ENCODE measurements at regions not wholly inside any gene's neighbourhood (a gene's known extent, or its start where the extent isn't known, plus 50 kb on each side); places are given as distances from the start of the nearest gene placed in this dataset.
A peak's percentile ranks its signal among the peaks of the same experiment; 100 is the strongest.
"Not testable (repeated sequence)": the region's sequence is repeated elsewhere in the genome, so short reads cannot be mapped to it uniquely, and the experiment has no call there.

DNA sequence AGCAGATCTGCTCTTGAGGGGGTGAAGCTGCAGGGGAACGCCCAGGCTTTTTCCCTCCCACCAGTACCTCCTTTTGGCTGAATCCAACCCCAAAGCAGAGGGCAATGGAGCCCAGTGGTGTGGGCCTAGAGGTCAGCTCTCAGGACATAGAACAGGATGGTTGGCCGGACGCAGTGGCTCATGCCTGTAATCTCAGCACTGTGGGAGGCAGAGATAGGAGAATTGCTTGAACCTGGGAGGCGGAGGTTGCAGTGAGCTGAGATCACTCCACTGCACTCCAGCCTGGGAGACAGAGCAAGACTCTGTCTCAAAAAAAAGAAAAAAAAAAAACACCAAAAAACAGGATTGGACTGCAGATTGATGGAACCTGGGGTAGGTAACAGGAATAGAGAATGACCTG lies 73.3 kb upstream of the ADGRL1 start:
- H4K20me1 ChIP-seq (replicated peaks; ENCODE audit: control insufficient read depth, insufficient read depth, low read length); H3K36me3 ChIP-seq (ENCODE audit: control insufficient read depth, insufficient read depth, low read length); H3K4me2 ChIP-seq (ENCODE audit: insufficient read depth, low read length); H3K27ac ChIP-seq (ENCODE audit: extremely low read depth, low read depth, low read length); POLR2A ChIA-PET; H3K4me1 ChIP-seq (replicated peaks in 1 of 2; ENCODE audit: control insufficient read depth in 2 of 2, insufficient read depth in 2 of 2, low read length in 2 of 2); DNase-seq (ENCODE audit: extremely low read depth in 1 of 4, low spot score in 3 of 4); H3K79me2 ChIP-seq (ENCODE audit: control insufficient read depth, insufficient read depth, low read length); intact Hi-C loops (cut with micrococcal nuclease); H3K9me1 ChIP-seq (ENCODE audit: control insufficient read depth, insufficient read depth, low read length); H3K9me3 ChIP-seq (replicated peaks; ENCODE audit: control insufficient read depth, insufficient read depth, low read depth, low read length); H2AFZ ChIP-seq (ENCODE audit: low read depth, low read length); ATAC-seq; BruUV-seq (replicated peaks); in situ Hi-C loops (cut with MboI); H3K9ac ChIP-seq (ENCODE audit: insufficient read depth in 1 of 2, low read depth in 2 of 2, low read length in 2 of 2); H3K4me3 ChIP-seq; FAIRE-seq: not testable (repeated sequence)
- H3K27me3 ChIP-seq (ENCODE audit: control insufficient read depth in 2 of 2, insufficient read depth in 2 of 2, low read length in 2 of 2): peaks cover 0 to 11% of the 10 kb centered on the region in 2 experiments; a peak in 3 of 5 replicates
- CTCF ChIA-PET (ENCODE audit: low intra/inter-chr PET ratio): interaction anchor here (0.5 kb wide), 1 partner anchor 11 kb away, joined by 3 read pairs; no protein-coding TSS in a partner anchor
- WGBS (ENCODE audit: insufficient coverage, low coverage, missing lambda C conversion rate): 0% methylated on average over 4 of the region's 4 CpGs
- TF ChIP-seq RCOR1 (IDR thresholded peaks at IDR 0.05; ENCODE audit: borderline replicate concordance in 1 of 2, low read depth in 2 of 2, low read length in 2 of 2) (peak in 1 of 2 experiments; percentile 87; a peak in 2 of 4 replicates), CBFA2T3 (IDR thresholded peaks at IDR 0.05) (peak; percentile 71), KDM1A (IDR thresholded peaks at IDR 0.05) (peak; percentile 83 to 87), EGR1 (conservative IDR thresholded peaks at IDR 0.05) (0 out of 2 replicates have a peak, but pooled peaks have one; percentile 9), CBFA2T2 (conservative IDR thresholded peaks at IDR 0.05) (0 out of 2 replicates have a peak, but pooled peaks have one; percentile 18)

DNA sequence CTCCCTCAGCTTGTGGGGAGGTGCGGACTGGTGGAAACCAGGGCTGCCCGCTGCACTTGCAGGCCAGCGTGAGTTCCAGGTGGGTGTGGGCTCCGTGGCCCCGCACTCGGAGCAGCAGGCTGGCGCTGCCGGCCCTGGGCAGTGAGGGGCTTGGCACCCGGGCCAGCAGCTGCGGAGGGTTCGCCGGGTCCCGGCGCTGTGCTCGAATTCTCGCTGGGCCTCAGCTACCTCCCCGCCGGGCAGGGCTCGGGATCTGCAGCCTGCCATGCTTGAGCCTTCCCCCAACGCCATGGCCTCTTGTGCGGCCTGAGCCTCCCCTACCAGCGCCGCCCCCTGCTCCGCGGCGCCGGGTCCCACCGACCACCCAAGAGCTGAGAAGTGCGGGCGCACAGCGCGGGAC lies 71.6 kb upstream of the ADGRL1 start:
- WGBS (ENCODE audit: insufficient coverage, low coverage, missing lambda C conversion rate): 51% methylated on average over 27 of the region's 32 CpGs
- in situ Hi-C loops (cut with MboI): no loop called here
- H3K9me3 ChIP-seq (replicated peaks; ENCODE audit: control insufficient read depth, insufficient read depth, low read depth, low read length): peaks cover 4% of the 10 kb centered on the region; the same call in 1 of the 2 replicates
- ATAC-seq (no peak), DNase-seq (ENCODE audit: extremely low read depth in 1 of 4, low spot score in 3 of 4) (no peak), FAIRE-seq (no peak)
- H3K79me2 ChIP-seq (ENCODE audit: control insufficient read depth, insufficient read depth, low read length): no peaks in the 10 kb centered on the region
- ChIA-PET POLR2A (no interaction called here), CTCF (ENCODE audit: low intra/inter-chr PET ratio) (no interaction called here)
- no peaks in the 10 kb centered on the region for H3K36me3 ChIP-seq (ENCODE audit: control insufficient read depth, insufficient read depth, low read length)
- H3K27ac ChIP-seq (ENCODE audit: extremely low read depth, low read depth, low read length): no peak overlapping the region
- no peak overlapping the region for H2AFZ ChIP-seq (ENCODE audit: low read depth, low read length)
- no TSS peak for BruUV-seq (replicated peaks)
- peaks cover 0 to 12% of the 10 kb centered on the region in 2 experiments; a peak in 4 of 5 replicates for H3K27me3 ChIP-seq (ENCODE audit: control insufficient read depth in 2 of 2, insufficient read depth in 2 of 2, low read length in 2 of 2)
- H3K4me1 ChIP-seq (replicated peaks in 1 of 2; ENCODE audit: control insufficient read depth in 2 of 2, insufficient read depth in 2 of 2, low read length in 2 of 2): peaks cover 0 to 7% of the 10 kb centered on the region in 2 experiments; a peak in 2 of 5 replicates
- H3K4me2 ChIP-seq (ENCODE audit: insufficient read depth, low read length): no peak overlapping the region
- no peaks in the 10 kb centered on the region for H3K9me1 ChIP-seq (ENCODE audit: control insufficient read depth, insufficient read depth, low read length)
- no peak overlapping the region for H3K9ac ChIP-seq (ENCODE audit: insufficient read depth in 1 of 2, low read depth in 2 of 2, low read length in 2 of 2)
- H3K4me3 ChIP-seq: no peak overlapping the region
- no peaks in the 10 kb centered on the region for H4K20me1 ChIP-seq (replicated peaks; ENCODE audit: control insufficient read depth, insufficient read depth, low read length)
- intact Hi-C loops (cut with micrococcal nuclease): no loop called here
- no peak for TF ChIP-seq ZNF263 (CRISPR knock-in tag; IDR thresholded peaks at IDR 0.05; ENCODE audit: borderline replicate concordance)
- TF ChIP-seq RB1 (IDR thresholded peaks at IDR 0.05; ENCODE audit: low read depth): no peak
- TF ChIP-seq EWSR1 (IDR thresholded peaks at IDR 0.05; ENCODE audit: borderline replicate concordance, low read depth, partially characterized antibody): no peak
- no peak for TF ChIP-seq HMGN3 (IDR thresholded peaks at IDR 0.05; ENCODE audit: borderline replicate concordance, extremely low read depth, insufficient read length, low read depth, low read length)
- TF ChIP-seq RBM17 (IDR thresholded peaks at IDR 0.05; ENCODE audit: borderline replicate concordance, low read depth, low read length): no peak
- TF ChIP-seq, protein P1, sequence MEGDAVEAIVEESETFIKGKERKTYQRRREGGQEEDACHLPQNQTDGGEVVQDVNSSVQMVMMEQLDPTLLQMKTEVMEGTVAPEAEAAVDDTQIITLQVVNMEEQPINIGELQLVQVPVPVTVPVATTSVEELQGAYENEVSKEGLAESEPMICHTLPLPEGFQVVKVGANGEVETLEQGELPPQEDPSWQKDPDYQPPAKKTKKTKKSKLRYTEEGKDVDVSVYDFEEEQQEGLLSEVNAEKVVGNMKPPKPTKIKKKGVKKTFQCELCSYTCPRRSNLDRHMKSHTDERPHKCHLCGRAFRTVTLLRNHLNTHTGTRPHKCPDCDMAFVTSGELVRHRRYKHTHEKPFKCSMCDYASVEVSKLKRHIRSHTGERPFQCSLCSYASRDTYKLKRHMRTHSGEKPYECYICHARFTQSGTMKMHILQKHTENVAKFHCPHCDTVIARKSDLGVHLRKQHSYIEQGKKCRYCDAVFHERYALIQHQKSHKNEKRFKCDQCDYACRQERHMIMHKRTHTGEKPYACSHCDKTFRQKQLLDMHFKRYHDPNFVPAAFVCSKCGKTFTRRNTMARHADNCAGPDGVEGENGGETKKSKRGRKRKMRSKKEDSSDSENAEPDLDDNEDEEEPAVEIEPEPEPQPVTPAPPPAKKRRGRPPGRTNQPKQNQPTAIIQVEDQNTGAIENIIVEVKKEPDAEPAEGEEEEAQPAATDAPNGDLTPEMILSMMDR (IDR thresholded peaks at IDR 0.05 in 2 of 3, conservative IDR thresholded peaks at IDR 0.05 in 1 of 3; ENCODE audit: insufficient read depth in 2 of 3, low read depth in 1 of 3, low read length in 3 of 3): no peak
- TF ChIP-seq ZNF23 (CRISPR knock-in tag; IDR thresholded peaks at IDR 0.05): no peak
- no peak for TF ChIP-seq RBM14 (IDR thresholded peaks at IDR 0.05; ENCODE audit: borderline replicate concordance, insufficient read depth, low read depth, low read length)
- TF ChIP-seq IFI16 (CRISPR knock-in tag; IDR thresholded peaks at IDR 0.05): no peak
- TF ChIP-seq ELF1 (tag; IDR thresholded peaks at IDR 0.05): no peak

Data from K562 (cell line).